GM23338 (cell line): ENCODE measurements at regions not wholly inside any gene's neighbourhood (a gene's known extent, or its start where the extent isn't known, plus 50 kb on each side); places are given as distances from the start of the nearest gene placed in this dataset.

Experiments
- ATAC-seq: fragments of 200-7000 bp; cut with Tn5 transposase; 3 replicates; pipeline ENCODE4 v1.9.1; 2020
- DNase-seq: peaks from one replicate; pipeline ENCODE4 v3.0.0-alpha.2; 2015; ENCODE audit warnings: low spot score
- H2AFZ ChIP-seq: fragments of 200-600 bp; sonication (generic); 2 replicates; pipeline ENCODE4 v1.8.0; 2016; ENCODE audit warnings: antibody characterized with exemption, mild to moderate bottlenecking, moderate library complexity
- H3F3A ChIP-seq: fragments of 200-600 bp; sonication (generic); replicated peaks from 2 replicates; pipeline ENCODE4 v1.8.0; 2017; ENCODE audit warnings: antibody characterized with exemption, mixed run types, low read depth
- H3K27ac ChIP-seq: fragments of 200-600 bp; sonication (generic); 2 replicates; pipeline ENCODE4 v1.6.1; 2016; ENCODE audit warnings: low read depth
- H3K27me3 ChIP-seq: fragments of 200-600 bp; sonication (generic); 2 replicates; pipeline ENCODE4 v1.8.0; 2016; ENCODE audit warnings: mild to moderate bottlenecking, mixed run types, moderate library complexity; ENCODE audit not compliant: insufficient read depth
- H3K36me3 ChIP-seq: fragments of 200-600 bp; sonication (generic); 2 replicates; pipeline ENCODE4 v1.8.0; 2016; ENCODE audit warnings: mild to moderate bottlenecking; ENCODE audit not compliant: insufficient read depth
- H3K4me1 ChIP-seq: fragments of 200-600 bp; sonication (generic); 2 replicates; pipeline ENCODE4 v1.8.0; 2016; ENCODE audit warnings: mild to moderate bottlenecking, moderate library complexity; ENCODE audit not compliant: insufficient read depth
- H3K4me2 ChIP-seq: fragments of 200-600 bp; sonication (generic); 2 replicates; pipeline ENCODE4 v1.7.1; 2017; ENCODE audit warnings: mixed run types
- H3K4me3 ChIP-seq: fragments of 200-600 bp; sonication (generic); 2 replicates; pipeline ENCODE4 v1.6.1; 2016; ENCODE audit warnings: mixed run types
- H3K79me2 ChIP-seq: fragments of 200-600 bp; sonication (generic); replicated peaks from 2 replicates; pipeline ENCODE4 v1.8.0; 2017; ENCODE audit warnings: mild to moderate bottlenecking; ENCODE audit not compliant: insufficient read depth
- H3K9me2 ChIP-seq: fragments of 200-600 bp; sonication (generic); 2 replicates; pipeline ENCODE4 v1.8.0; 2017; ENCODE audit not compliant: insufficient read depth
- H4K20me1 ChIP-seq: fragments of 200-600 bp; sonication (generic); replicated peaks from 2 replicates; pipeline ENCODE4 v1.8.0; 2017; ENCODE audit warnings: mild to moderate bottlenecking; ENCODE audit not compliant: insufficient read depth
- H3K27ac Mint-ChIP-seq: 2 replicates; pipeline ENCODE4 v1.8.0; 2020; ENCODE audit warnings: inconsistent platforms, mild to moderate bottlenecking, moderate library complexity, mixed read lengths
- H3K27me3 Mint-ChIP-seq: 3 replicates; pipeline ENCODE4 v1.8.0; 2022; ENCODE audit warnings: low read depth, mild to moderate bottlenecking, moderate library complexity, mixed read lengths, inconsistent platforms; ENCODE audit not compliant: insufficient read depth, poor library complexity
- H3K36me3 Mint-ChIP-seq: 3 replicates; pipeline ENCODE4 v1.8.0; 2021; ENCODE audit warnings: low read depth, mild to moderate bottlenecking, inconsistent platforms, moderate library complexity, mixed read lengths
- H3K4me1 Mint-ChIP-seq: 3 replicates; pipeline ENCODE4 v1.8.0; 2020; ENCODE audit warnings: mild to moderate bottlenecking, inconsistent platforms, mixed read lengths
- H3K4me3 Mint-ChIP-seq: 3 replicates; pipeline ENCODE4 v1.8.0; 2021; ENCODE audit warnings: moderate library complexity, mild to moderate bottlenecking, inconsistent platforms, mixed read lengths
- H3K9me3 Mint-ChIP-seq: 3 replicates; pipeline ENCODE4 v1.8.0; 2020; ENCODE audit warnings: moderate library complexity, mild to moderate bottlenecking, inconsistent platforms, mixed read lengths
- CREB1 ChIP-seq: fragments of 250-450 bp; sonication (Bioruptor Pico); IDR thresholded peaks from 2 replicates; pipeline ENCODE4 v1.5.0; 2020; ENCODE audit warnings: low read depth, mild to moderate bottlenecking, moderate library complexity
- EZH2 ChIP-seq: fragments of 200-600 bp; sonication (generic); IDR thresholded peaks from one replicate; pipeline ENCODE4 v1.8.0; 2017; ENCODE audit warnings: antibody characterized with exemption, mild to moderate bottlenecking, low read depth; ENCODE audit not compliant: unreplicated experiment
- EZH2phosphoT487 ChIP-seq: fragments of 200-600 bp; sonication (generic); IDR thresholded peaks from one replicate; pipeline ENCODE4 v1.8.1; 2018; ENCODE audit warnings: antibody characterized with exemption; ENCODE audit not compliant: unreplicated experiment
- JUNB ChIP-seq: IDR thresholded peaks from one replicate; pipeline ENCODE4 v1.6.1; 2016; ENCODE audit warnings: antibody characterized with exemption; ENCODE audit not compliant: unreplicated experiment
- NANOG ChIP-seq: IDR thresholded peaks from 2 replicates; pipeline ENCODE4 v1.6.1; 2016; ENCODE audit warnings: antibody characterized with exemption, borderline replicate concordance
- POLR2AphosphoS5 ChIP-seq: IDR thresholded peaks from 2 replicates; pipeline ENCODE4 v1.6.1; 2016; ENCODE audit warnings: antibody characterized with exemption, low read depth
- STAT1 ChIP-seq: IDR thresholded peaks from one replicate; pipeline ENCODE4 v1.6.1; 2016; ENCODE audit warnings: antibody characterized with exemption; ENCODE audit not compliant: unreplicated experiment
- ZNF114 ChIP-seq: fragments of 250-450 bp; sonication (Bioruptor Pico); IDR thresholded peaks from 2 replicates; pipeline ENCODE4 v1.5.0; 2020; ENCODE audit warnings: mild to moderate bottlenecking, moderate library complexity
- ZNF331 ChIP-seq: fragments of 250-450 bp; sonication (Bioruptor Pico); IDR thresholded peaks from 2 replicates; pipeline ENCODE4 v1.5.0; 2020; ENCODE audit warnings: low read depth, mild to moderate bottlenecking, moderate library complexity
- TF ChIP-seq, protein P1 (sequence below): IDR thresholded peaks from 2 replicates; pipeline ENCODE4 v1.6.1; 2016; ENCODE audit warnings: antibody characterized with exemption
- TF ChIP-seq, protein P2 (sequence below), 2 experiments: fragments of 200-600 bp in 1 of 2; sonication (generic) in 1 of 2; conservative IDR thresholded peaks; 2 replicates each; pipeline versions ENCODE4 v1.5.1 to v1.6.1; 2016 to 2017; ENCODE audit warnings: antibody characterized with exemption in 2 of 2, low read depth in 2 of 2, mild to moderate bottlenecking in 2 of 2, moderate library complexity in 1 of 2
- TF ChIP-seq, protein P3 (sequence below): IDR thresholded peaks from one replicate; pipeline ENCODE4 v1.6.1; 2018; ENCODE audit warnings: antibody characterized with exemption; ENCODE audit not compliant: unreplicated experiment

DNA sequence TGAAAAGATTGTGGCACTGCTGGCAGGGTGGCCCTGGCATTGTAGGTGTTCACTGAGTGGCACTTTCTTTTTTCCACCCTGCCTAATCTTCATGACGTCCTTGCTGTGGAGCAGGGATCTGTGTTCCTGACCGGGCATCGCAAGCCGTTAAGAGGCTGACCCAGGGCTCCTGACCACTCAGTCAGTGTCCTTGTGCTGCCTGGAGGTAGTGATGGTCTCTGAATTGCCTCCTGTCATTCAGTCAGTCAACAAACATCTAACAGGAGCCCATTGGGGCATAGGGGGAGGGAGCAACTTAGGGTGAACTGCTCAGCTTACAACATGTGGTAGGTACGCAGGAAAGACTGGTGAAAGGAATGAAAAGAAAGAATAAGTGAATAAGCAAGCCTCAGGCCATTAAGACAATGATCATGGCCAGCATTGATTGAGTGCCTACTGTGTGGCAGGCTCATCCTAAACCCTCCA lies 152.0 kb downstream of the CEBPB start (continued):
- TF ChIP-seq, protein P1, sequence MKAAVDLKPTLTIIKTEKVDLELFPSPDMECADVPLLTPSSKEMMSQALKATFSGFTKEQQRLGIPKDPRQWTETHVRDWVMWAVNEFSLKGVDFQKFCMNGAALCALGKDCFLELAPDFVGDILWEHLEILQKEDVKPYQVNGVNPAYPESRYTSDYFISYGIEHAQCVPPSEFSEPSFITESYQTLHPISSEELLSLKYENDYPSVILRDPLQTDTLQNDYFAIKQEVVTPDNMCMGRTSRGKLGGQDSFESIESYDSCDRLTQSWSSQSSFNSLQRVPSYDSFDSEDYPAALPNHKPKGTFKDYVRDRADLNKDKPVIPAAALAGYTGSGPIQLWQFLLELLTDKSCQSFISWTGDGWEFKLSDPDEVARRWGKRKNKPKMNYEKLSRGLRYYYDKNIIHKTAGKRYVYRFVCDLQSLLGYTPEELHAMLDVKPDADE = no peak
- TF ChIP-seq STAT1 (no peak), POLR2AphosphoS5 (no peak)
- TF ChIP-seq, protein P2, sequence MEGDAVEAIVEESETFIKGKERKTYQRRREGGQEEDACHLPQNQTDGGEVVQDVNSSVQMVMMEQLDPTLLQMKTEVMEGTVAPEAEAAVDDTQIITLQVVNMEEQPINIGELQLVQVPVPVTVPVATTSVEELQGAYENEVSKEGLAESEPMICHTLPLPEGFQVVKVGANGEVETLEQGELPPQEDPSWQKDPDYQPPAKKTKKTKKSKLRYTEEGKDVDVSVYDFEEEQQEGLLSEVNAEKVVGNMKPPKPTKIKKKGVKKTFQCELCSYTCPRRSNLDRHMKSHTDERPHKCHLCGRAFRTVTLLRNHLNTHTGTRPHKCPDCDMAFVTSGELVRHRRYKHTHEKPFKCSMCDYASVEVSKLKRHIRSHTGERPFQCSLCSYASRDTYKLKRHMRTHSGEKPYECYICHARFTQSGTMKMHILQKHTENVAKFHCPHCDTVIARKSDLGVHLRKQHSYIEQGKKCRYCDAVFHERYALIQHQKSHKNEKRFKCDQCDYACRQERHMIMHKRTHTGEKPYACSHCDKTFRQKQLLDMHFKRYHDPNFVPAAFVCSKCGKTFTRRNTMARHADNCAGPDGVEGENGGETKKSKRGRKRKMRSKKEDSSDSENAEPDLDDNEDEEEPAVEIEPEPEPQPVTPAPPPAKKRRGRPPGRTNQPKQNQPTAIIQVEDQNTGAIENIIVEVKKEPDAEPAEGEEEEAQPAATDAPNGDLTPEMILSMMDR (conservative IDR thresholded peaks at IDR 0.05; ENCODE audit: low read depth in 2 of 2) = no peak

DNA sequence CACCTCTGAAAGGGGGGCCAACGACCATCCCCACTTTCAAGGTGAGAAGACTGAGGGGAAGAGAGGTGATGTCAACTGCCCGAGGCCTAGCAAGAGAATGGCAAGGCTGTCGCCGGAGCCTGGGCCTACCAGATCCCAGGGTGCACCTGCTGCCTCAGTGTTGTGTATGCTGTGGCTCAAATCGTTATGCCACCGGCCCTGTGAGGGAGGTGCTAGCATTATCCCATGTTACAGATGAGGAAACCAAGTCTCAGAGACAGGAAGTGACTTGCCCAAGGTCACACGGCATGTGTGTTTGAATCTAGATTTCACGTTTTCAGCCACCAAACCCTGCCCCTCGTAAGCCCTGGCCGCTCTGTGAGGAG lies 152.5 kb downstream of the CEBPB start:
- H4K20me1 ChIP-seq = no peaks in the 10 kb centered on the region
- H3K4me1 ChIP-seq = no peaks in the 10 kb centered on the region; the same call in 1 of the 2 replicates
- H3K4me1 Mint-ChIP-seq = peaks cover 13% of the 10 kb centered on the region
- H3K36me3 ChIP-seq = no peaks in the 10 kb centered on the region
- ATAC-seq = no peak
- H3K4me3 ChIP-seq = no peak overlapping the region
- H3K27ac Mint-ChIP-seq = no peak overlapping the region
- no peak overlapping the region for H3K27ac ChIP-seq
- H3K27me3 Mint-ChIP-seq = peaks cover 8% of the 10 kb centered on the region
- H3K4me3 Mint-ChIP-seq = no peak overlapping the region
- H3K9me2 ChIP-seq = no peaks in the 10 kb centered on the region
- H3K9me3 Mint-ChIP-seq = no peaks in the 10 kb centered on the region
- no peaks in the 10 kb centered on the region for H3K79me2 ChIP-seq
- no peak overlapping the region for H2AFZ ChIP-seq
- no peaks in the 10 kb centered on the region for H3K36me3 Mint-ChIP-seq
- no peaks in the 10 kb centered on the region for H3K27me3 ChIP-seq
- DNase-seq = no peak
- H3K4me2 ChIP-seq = no peak overlapping the region
- H3F3A ChIP-seq = no peaks in the 10 kb centered on the region
- TF ChIP-seq EZH2phosphoT487 (no peak), ZNF114 (CRISPR knock-in tag) (no peak), POLR2AphosphoS5 (no peak), EZH2 (no peak), STAT1 (no peak), NANOG (no peak), ZNF331 (CRISPR knock-in tag) (no peak), CREB1 (CRISPR knock-in tag) (no peak), JUNB (no peak)
- TF ChIP-seq, protein P1 = no peak
- TF ChIP-seq, protein P2 (conservative IDR thresholded peaks at IDR 0.05; ENCODE audit: low read depth in 2 of 2) = no peak
- TF ChIP-seq, protein P3, sequence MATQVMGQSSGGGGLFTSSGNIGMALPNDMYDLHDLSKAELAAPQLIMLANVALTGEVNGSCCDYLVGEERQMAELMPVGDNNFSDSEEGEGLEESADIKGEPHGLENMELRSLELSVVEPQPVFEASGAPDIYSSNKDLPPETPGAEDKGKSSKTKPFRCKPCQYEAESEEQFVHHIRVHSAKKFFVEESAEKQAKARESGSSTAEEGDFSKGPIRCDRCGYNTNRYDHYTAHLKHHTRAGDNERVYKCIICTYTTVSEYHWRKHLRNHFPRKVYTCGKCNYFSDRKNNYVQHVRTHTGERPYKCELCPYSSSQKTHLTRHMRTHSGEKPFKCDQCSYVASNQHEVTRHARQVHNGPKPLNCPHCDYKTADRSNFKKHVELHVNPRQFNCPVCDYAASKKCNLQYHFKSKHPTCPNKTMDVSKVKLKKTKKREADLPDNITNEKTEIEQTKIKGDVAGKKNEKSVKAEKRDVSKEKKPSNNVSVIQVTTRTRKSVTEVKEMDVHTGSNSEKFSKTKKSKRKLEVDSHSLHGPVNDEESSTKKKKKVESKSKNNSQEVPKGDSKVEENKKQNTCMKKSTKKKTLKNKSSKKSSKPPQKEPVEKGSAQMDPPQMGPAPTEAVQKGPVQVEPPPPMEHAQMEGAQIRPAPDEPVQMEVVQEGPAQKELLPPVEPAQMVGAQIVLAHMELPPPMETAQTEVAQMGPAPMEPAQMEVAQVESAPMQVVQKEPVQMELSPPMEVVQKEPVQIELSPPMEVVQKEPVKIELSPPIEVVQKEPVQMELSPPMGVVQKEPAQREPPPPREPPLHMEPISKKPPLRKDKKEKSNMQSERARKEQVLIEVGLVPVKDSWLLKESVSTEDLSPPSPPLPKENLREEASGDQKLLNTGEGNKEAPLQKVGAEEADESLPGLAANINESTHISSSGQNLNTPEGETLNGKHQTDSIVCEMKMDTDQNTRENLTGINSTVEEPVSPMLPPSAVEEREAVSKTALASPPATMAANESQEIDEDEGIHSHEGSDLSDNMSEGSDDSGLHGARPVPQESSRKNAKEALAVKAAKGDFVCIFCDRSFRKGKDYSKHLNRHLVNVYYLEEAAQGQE = no peak
